HG03378 (cell line): ENCODE measurements at regions not wholly inside any gene's neighbourhood (a gene's known extent, or its start where the extent isn't known, plus 50 kb on each side); places are given as distances from the start of the nearest gene placed in this dataset.
"Not testable (repeated sequence)": the region's sequence is repeated elsewhere in the genome, so short reads cannot be mapped to it uniquely, and the experiment has no call there.

Experiments used
- ATAC-seq: cut with Tn5 transposase; IDR thresholded peaks from one replicate; pipeline ENCODE4 v1.9.1; 2021; ENCODE audit warnings: mild to moderate bottlenecking, moderate library complexity; ENCODE audit not compliant: unreplicated experiment

- peak; percentile 30 for ATAC-seq
These were observed 262.4 kb downstream of the ZNF37A start for GRCh38 chr10:38356527-38356926.

GRCh38 chr10:38362514-38362913 lies 268.4 kb downstream of the ZNF37A start:
- not testable (repeated sequence) for ATAC-seq

- ATAC-seq, result not testable (repeated sequence)
These were observed 269.9 kb downstream of the ZNF37A start for GRCh38 chr10:38364073-38364472.

- peak; percentile 67 for ATAC-seq
These were observed 271.8 kb downstream of the ZNF37A start for GRCh38 chr10:38365917-38366316.

- ATAC-seq, result not testable (repeated sequence)
These were observed 289.7 kb downstream of the ZNF37A start for GRCh38 chr10:38383800-38384199.

- not testable (repeated sequence) for ATAC-seq
These were observed 292.7 kb downstream of the ZNF37A start for GRCh38 chr10:38386869-38387268.

- peak; percentile 74 for ATAC-seq
These were observed 296.6 kb downstream of the ZNF37A start for GRCh38 chr10:38390725-38391124.

- not testable (repeated sequence) for ATAC-seq
These were observed 301.3 kb downstream of the ZNF37A start for GRCh38 chr10:38395465-38395864.

GRCh38 chr10:38396178-38396954 lies 302.2 kb downstream of the ZNF37A start:
- not testable (repeated sequence) for ATAC-seq

GRCh38 chr10:38401565-38401964 lies 307.4 kb downstream of the ZNF37A start:
- not testable (repeated sequence) for ATAC-seq

GRCh38 chr10:38402442-38403346 lies 308.6 kb downstream of the ZNF37A start:
- ATAC-seq, result peak; percentile 99

GRCh38 chr10:38403347-38404117 lies 309.4 kb downstream of the ZNF37A start:
- not testable (repeated sequence) for ATAC-seq

GRCh38 chr10:38423634-38424033 lies 329.5 kb downstream of the ZNF37A start:
- not testable (repeated sequence) for ATAC-seq

- ATAC-seq, result not testable (repeated sequence)
These were observed 336.1 kb downstream of the ZNF37A start for GRCh38 chr10:38430242-38430641.

- ATAC-seq, result not testable (repeated sequence)
These were observed 343.2 kb downstream of the ZNF37A start for GRCh38 chr10:38437359-38437758.

- not testable (repeated sequence) for ATAC-seq
These were observed 354.6 kb downstream of the ZNF37A start for GRCh38 chr10:38448614-38449355.

- not testable (repeated sequence) for ATAC-seq
These were observed 355.5 kb downstream of the ZNF37A start for GRCh38 chr10:38449618-38450017.

- not testable (repeated sequence) for ATAC-seq
These were observed 356.4 kb downstream of the ZNF37A start for GRCh38 chr10:38450372-38451057.

- ATAC-seq, result not testable (repeated sequence)
These were observed 357.3 kb downstream of the ZNF37A start for GRCh38 chr10:38451306-38451967.
